ENCODE measurements at regions not wholly inside any gene's neighbourhood (a gene's known extent, or its start where the extent isn't known, plus 50 kb on each side); places are given as distances from the start of the nearest gene placed in this dataset.

DNA sequence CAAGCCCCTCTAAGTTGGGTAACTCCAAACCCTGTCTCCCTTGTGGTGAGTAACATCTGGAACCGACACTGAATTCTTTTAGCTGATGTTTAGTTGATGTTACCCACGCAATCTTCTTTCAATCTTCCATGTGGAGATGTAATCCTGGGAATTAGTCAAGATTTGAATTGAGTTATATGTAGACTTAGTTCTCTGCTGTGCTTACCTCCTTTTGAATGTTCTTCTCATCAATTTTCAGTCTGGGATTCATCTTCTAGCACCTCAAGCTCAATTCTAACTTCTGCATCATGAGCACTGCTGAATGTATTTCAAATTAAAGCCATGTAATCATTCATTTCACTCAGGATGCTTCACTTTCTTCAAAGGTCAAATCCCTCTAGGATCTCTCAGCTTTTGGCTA, 270.6 kb downstream of the FAM170A start:
- TF ChIP-seq, protein P1, sequence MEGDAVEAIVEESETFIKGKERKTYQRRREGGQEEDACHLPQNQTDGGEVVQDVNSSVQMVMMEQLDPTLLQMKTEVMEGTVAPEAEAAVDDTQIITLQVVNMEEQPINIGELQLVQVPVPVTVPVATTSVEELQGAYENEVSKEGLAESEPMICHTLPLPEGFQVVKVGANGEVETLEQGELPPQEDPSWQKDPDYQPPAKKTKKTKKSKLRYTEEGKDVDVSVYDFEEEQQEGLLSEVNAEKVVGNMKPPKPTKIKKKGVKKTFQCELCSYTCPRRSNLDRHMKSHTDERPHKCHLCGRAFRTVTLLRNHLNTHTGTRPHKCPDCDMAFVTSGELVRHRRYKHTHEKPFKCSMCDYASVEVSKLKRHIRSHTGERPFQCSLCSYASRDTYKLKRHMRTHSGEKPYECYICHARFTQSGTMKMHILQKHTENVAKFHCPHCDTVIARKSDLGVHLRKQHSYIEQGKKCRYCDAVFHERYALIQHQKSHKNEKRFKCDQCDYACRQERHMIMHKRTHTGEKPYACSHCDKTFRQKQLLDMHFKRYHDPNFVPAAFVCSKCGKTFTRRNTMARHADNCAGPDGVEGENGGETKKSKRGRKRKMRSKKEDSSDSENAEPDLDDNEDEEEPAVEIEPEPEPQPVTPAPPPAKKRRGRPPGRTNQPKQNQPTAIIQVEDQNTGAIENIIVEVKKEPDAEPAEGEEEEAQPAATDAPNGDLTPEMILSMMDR (conservative IDR thresholded peaks at IDR 0.05; ENCODE audit: low read length), result no peak
- no peak for TF ChIP-seq EZH2phosphoT487 (IDR thresholded peaks at IDR 0.05; ENCODE audit: borderline replicate concordance, low read depth, low read length)

All from OCI-LY7 (cell line).